MM.1S (cell line): ENCODE measurements at regions not wholly inside any gene's neighbourhood (a gene's known extent, or its start where the extent isn't known, plus 50 kb on each side); places are given as distances from the start of the nearest gene placed in this dataset.

Source experiments
- CTCF ChIP-seq: fragments of 300-600 bp; sonication (generic); IDR thresholded peaks from 2 replicates; pipeline ENCODE4 v1.5.1; 2016; ENCODE audit warnings: antibody characterized with exemption, low read length, mixed read lengths
- EZH2 ChIP-seq: fragments of 300-600 bp; sonication (generic); optimal IDR thresholded peaks from 2 replicates; pipeline ENCODE3; 2017; ENCODE audit warnings: low read depth, mild to moderate bottlenecking, antibody characterized with exemption, low read length, mixed read lengths
- EZH2phosphoT487 ChIP-seq: fragments of 300-600 bp; sonication (generic); IDR thresholded peaks from 2 replicates; pipeline ENCODE4 v1.6.1; 2018; ENCODE audit warnings: antibody characterized with exemption, low read length

GRCh38 chr2:16434393-16434792 lies 231.2 kb downstream of the CYRIA start:
- no peak for TF ChIP-seq CTCF
- TF ChIP-seq EZH2 = no peak
- TF ChIP-seq EZH2phosphoT487 = no peak
